HT1080 (cell line): ENCODE measurements at regions not wholly inside any gene's neighbourhood (a gene's known extent, or its start where the extent isn't known, plus 50 kb on each side); places are given as distances from the start of the nearest gene placed in this dataset.
"Not testable (repeated sequence)": the region's sequence is repeated elsewhere in the genome, so short reads cannot be mapped to it uniquely, and the experiment has no call there.

Experiments used
- DNase-seq: peaks from one replicate; pipeline ENCODE4 v3.0.0-alpha.2; 2015; ENCODE audit warnings: low read depth

GRCh38 chr13:81199956-81200355 lies 859.0 kb upstream of the SPRY2 start:
- DNase-seq: no peak

GRCh38 chr13:81197966-81198365 lies 857.0 kb upstream of the SPRY2 start:
- DNase-seq: no peak

DNA sequence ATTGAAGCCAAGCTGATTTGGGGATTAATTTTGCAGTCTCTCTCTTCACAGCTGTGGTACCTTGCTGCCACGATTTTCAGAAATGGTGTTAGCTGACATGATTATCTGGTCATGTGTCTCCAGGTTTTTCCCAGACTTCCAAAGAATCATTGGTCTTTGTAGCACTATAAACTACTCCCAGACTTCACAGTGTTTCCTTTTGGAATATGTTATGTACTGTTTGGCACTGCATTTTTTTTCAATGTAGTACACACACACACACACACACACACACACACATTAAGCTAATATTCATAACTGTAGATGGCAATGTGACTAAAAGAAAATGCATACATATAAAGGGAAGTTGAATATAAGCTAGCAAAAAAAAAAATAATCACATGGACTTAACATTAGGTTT lies 856.6 kb upstream of the SPRY2 start:
- no peak for DNase-seq

DNA sequence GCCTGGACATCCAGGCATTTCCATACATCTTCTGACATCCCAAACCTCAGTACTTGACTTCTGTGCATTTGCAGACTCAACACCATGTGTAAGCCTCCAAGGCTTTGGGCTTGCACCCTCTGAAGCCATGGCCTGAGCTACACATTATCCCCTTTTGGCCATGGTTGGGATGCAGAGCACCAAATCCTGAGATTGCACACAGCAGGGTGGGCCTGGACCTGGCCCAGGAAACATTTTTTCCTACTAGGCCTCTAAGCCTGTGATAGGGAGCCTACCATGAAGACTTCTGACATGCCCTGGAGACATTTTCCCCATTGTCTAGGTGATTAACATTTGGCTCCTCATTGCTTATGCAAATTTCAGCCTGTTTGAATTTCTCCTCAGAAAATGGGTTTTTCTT lies 853.4 kb upstream of the SPRY2 start:
- DNase-seq: no peak

- peak; percentile 87 for DNase-seq
Observed at GRCh38 chr13:81184556-81185265, 843.8 kb upstream of the SPRY2 start.

DNA sequence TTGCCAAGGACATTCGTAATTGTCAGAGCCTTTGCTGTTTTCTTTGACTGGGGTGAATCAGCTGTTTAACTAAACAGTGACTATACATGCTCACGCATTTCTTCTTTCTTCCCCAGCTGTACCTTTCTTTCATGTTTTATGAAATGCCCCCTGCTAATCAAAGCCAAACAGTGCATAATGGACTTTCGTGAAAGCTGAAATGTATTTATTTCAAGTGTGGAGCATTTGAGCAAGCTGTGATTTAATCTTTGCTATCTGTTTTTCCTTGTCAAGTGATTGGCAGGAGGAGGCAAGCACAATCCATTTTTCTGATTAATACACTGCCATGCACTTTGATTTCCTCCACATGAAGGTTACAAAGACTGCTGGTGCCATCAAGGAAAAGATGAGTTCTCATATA lies 831.7 kb upstream of the SPRY2 start:
- DNase-seq: no peak

- peak; percentile 19 for DNase-seq
Observed at GRCh38 chr13:81171065-81171647, 830.2 kb upstream of the SPRY2 start.

DNA sequence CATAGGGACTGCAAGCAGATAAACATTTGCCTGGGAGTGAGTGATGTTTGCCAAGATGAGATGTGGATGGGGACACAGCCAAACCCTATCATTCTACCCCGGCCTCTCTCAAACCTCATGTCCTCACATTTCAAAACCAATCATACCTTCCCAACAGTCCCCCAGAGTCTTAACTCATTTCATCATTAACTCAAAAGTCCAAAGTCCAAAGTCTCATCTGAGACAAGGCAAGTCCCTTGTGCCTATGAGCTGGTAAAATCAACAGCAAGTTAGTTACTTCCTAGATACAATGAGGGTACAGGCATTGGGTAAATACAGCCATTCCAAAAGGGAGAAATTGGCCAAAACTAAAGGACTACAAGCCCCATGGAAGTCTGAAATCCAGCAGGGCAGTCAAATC lies 822.9 kb upstream of the SPRY2 start:
- DNase-seq: not testable (repeated sequence)

GRCh38 chr13:81153478-81153877 lies 812.6 kb upstream of the SPRY2 start:
- DNase-seq: no peak

DNA sequence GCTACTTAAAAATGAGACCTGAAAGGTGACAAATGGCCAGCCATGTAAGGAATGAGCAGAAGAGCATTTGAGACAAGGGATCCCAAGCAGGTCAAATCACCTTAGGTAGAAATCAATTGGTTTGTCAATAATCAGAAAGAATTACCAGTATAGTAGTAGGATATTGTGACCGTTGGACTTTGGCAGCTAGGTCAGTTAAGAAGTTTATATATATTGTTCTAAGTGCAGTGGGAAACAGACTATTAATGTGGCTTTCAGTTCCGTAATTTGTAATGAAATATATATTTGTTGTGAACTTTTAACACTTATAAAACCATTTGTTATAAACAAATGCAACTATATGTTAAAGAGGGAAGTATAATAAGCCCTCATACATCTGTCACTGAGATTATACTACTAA lies 807.9 kb upstream of the SPRY2 start:
- no peak for DNase-seq

DNA sequence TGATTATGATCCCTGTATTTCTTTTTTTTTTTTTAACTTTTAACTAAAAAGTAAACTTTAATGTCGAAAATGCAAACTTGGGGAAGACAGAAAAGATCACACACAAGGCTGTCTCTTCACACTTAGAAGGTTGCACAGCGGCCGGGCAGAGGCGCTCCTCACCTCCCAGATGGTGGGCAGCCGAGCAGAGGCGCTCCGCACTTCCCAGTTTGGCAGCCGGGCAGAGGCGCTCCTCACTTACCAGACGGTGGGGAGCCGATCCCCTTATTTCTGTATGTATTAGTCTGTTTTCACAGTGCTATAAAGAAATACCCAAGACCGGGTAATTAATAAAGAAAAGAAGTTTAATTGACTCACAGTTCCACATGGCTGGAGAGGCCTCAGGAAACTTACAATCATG lies 805.6 kb upstream of the SPRY2 start:
- not testable (repeated sequence) for DNase-seq

GRCh38 chr13:81142306-81142999 lies 801.5 kb upstream of the SPRY2 start:
- DNase-seq: no peak

GRCh38 chr13:81140675-81141074 lies 799.7 kb upstream of the SPRY2 start:
- DNase-seq: no peak

- no peak for DNase-seq
Observed at GRCh38 chr13:81139987-81140386, 799.1 kb upstream of the SPRY2 start.

- DNase-seq: no peak
Observed at GRCh38 chr13:81138353-81138980, 797.5 kb upstream of the SPRY2 start.

GRCh38 chr13:81133066-81133465 lies 792.1 kb upstream of the SPRY2 start:
- DNase-seq: peak; percentile 79

DNA sequence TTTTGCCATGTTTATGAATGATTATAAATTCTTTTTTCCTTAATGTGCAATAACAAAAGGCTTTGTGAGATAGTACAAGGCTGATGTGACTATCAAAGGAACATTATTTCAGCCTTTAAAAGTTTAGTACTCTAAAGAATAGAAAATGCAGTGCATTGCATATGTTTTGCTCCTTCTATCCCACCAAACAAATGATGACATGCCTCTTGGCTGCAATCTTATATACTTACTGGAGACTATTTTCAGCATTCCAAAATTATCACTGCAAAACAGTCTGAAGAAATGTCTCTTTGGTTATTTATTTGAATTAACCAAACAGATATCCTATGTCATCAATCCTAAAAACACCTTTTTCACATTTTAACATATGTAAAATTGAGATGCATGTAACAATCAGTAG lies 776.5 kb upstream of the SPRY2 start:
- DNase-seq: no peak

DNA sequence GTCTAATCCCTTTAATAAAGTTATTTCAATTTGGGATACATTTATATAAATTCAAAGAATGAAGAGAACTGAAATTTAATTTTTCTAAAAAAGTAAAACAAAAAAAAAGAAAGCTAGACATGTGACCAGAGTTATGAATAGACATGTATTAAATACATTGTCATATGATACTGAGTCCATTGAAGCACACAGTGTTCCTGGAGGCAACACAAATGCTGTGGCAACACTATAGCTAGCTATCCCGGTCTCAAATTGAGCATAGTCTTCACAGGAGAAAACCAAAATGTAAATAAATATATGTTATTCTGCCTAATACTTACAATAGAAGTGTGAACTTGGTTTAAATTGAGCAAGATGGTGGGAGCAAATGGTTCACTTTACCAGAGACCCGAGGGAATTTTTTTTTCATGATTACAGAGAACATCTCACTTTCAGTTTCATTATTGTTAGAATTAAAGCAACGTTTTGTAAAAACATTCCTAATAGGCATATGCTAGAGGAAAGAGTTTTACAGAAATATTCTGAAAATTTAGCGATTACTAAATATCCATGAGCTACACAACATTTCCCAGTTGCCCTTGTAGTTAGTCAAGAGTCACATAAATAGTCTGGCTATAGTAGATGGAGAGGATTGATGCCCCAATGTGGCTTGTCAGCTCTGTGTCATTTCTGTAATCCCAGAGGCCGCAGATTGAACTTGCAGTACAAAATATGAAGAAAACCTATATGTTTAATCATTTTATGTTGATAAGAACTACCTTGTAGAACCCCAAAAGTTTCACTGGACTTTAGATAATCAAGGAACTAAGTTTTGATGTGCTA lies 775.7 kb upstream of the SPRY2 start:
- peak; percentile 31 for DNase-seq

- no peak for DNase-seq
Observed at GRCh38 chr13:81109026-81109425, 768.1 kb upstream of the SPRY2 start.

GRCh38 chr13:81106348-81106747 lies 765.4 kb upstream of the SPRY2 start:
- DNase-seq: no peak

DNA sequence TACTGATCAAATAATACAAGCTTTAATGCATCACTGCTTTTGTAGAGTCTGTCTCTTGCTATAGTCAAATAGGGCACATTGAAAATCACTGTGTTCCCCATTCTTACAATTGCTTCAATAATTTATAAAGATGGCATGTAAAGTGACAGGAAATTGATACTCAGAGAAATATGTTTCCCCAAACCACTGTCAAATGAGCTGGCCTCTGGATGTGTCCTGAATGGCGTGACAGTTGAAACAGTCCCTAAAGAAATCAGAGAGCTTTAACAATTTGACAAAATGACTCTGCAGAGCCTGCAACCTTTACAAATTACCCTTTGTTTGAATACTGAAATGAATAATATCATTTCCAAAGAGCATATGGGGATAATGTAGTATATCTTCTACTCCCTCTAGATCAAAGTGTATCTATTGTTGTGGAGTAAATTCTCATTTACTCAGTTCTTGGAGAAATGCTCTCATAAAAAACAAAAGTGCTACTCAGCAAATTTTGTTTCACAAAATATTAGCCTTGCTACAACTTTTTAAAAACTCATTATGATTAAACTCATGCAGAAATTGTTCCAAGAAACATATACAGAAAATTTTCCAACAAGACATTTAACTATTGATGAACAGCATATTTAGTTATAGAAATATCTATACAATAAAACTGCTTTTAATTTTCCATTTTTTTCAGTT lies 763.2 kb upstream of the SPRY2 start:
- DNase-seq: no peak
